ENCODE measurements at regions not wholly inside any gene's neighbourhood (a gene's known extent, or its start where the extent isn't known, plus 50 kb on each side); places are given as distances from the start of the nearest gene placed in this dataset.
A peak's percentile ranks its signal among the peaks of the same experiment; 100 is the strongest.

GRCh38 chr9:115267790-115268189 lies 149.8 kb upstream of the TNC start:
- TF ChIP-seq CTCF (IDR thresholded peaks at IDR 0.05; ENCODE audit: low read depth, low read length, missing input control) (no peak), TAF1 (conservative IDR thresholded peaks at IDR 0.05) (no peak), EGR1 (IDR thresholded peaks at IDR 0.05; ENCODE audit: low read depth in 2 of 2) (no peak), MAX (IDR thresholded peaks at IDR 0.05) (no peak), ATF3 (IDR thresholded peaks at IDR 0.05) (no peak), RXRA (IDR thresholded peaks at IDR 0.05) (no peak), RAD21 (IDR thresholded peaks at IDR 0.05) (no peak), HNF4G (IDR thresholded peaks at IDR 0.05) (no peak), JUND (IDR thresholded peaks at IDR 0.05) (no peak), SP1 (IDR thresholded peaks at IDR 0.05) (no peak)
- TF ChIP-seq, protein P1, sequence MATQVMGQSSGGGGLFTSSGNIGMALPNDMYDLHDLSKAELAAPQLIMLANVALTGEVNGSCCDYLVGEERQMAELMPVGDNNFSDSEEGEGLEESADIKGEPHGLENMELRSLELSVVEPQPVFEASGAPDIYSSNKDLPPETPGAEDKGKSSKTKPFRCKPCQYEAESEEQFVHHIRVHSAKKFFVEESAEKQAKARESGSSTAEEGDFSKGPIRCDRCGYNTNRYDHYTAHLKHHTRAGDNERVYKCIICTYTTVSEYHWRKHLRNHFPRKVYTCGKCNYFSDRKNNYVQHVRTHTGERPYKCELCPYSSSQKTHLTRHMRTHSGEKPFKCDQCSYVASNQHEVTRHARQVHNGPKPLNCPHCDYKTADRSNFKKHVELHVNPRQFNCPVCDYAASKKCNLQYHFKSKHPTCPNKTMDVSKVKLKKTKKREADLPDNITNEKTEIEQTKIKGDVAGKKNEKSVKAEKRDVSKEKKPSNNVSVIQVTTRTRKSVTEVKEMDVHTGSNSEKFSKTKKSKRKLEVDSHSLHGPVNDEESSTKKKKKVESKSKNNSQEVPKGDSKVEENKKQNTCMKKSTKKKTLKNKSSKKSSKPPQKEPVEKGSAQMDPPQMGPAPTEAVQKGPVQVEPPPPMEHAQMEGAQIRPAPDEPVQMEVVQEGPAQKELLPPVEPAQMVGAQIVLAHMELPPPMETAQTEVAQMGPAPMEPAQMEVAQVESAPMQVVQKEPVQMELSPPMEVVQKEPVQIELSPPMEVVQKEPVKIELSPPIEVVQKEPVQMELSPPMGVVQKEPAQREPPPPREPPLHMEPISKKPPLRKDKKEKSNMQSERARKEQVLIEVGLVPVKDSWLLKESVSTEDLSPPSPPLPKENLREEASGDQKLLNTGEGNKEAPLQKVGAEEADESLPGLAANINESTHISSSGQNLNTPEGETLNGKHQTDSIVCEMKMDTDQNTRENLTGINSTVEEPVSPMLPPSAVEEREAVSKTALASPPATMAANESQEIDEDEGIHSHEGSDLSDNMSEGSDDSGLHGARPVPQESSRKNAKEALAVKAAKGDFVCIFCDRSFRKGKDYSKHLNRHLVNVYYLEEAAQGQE (IDR thresholded peaks at IDR 0.05), result peak; percentile 62

Data from liver (tissue), 3 donors.